ENCODE measurements at regions not wholly inside any gene's neighbourhood (a gene's known extent, or its start where the extent isn't known, plus 50 kb on each side); places are given as distances from the start of the nearest gene placed in this dataset.

DNA sequence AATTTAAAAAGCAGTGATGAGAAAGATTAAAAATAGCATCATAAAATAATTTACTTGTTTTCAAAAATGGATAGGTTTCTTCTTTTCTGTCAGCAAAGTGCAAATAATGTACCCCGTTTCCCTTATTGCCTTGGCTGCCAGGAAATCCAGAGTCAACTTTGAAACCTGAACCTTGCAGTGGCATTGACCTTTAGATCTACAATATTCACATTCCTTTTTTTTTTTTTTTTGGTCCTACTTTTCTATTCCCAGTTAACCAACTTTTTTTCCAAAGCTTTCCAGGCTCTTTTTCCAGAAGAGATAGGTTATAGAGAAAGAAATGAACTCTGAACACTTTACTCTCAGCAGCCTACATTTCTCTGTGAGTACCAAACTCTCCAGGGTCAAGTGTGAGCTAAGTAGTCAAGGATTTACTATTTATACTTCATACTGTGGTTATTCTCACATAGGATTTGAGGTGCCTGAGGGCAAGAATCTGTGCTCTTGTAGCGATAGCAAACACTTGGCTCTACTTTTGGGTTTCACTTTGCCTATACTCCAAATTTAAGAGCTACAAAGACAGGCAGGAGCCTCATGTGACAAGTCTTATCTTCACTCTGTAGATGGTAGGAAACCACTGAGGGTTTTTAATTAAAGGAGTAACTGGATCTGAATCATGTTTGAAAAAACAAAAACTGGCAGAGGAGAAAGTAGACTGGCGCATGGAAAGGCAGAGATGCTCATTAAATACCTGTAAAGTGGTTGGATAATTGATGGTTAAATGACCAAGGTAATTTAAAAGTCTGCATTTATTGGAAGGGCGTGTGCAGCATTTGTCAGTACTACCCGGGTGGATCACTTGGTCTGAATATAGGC lies 63.2 kb upstream of the TMEM17 start:
- no peak for DNase-seq (ENCODE audit: low spot score)
- intact Hi-C loops (cut with DNase I): no loop called here

DNA sequence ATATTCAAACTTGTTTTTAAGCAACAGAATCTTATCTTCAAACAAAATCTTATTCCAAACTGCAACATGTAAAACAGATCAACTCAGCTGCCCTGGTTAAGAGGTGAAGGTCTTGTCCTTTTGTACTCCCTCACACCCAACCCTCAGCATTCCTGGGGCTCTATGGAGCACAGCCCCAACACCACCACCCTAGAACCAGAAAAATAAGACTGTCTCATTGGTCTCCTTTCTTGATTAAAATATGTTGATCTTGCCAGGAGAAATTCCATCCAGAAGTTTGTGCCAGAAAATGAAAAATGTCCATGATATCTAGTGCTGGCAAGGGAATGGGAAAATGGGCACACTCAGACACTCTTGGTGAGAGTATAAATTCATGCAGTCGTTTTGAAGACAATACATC lies 62.1 kb upstream of the TMEM17 start:
- DNase-seq (ENCODE audit: low spot score): no peak
- intact Hi-C loops (cut with DNase I): no loop called here

DNA sequence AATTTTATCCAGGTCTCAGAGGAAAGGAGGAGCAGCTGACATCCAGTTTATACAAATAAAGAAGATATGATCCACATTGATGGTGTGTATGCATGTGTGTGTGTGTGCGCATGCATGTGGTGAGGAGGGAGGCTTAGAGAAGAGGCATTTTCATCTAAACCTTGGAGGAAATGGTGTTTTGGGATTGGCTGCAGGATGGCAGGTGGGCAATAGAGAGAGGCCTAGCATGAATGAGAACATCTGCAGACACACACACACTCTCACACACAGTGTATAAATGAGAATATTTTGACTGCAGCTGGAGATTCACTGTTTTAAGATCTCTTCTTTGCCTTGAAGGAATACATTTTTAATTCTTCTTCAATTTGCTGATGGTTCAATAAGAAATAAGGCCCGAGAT lies 61.7 kb upstream of the TMEM17 start:
- no peak for DNase-seq (ENCODE audit: low spot score)
- intact Hi-C loops (cut with DNase I): no loop called here

DNA sequence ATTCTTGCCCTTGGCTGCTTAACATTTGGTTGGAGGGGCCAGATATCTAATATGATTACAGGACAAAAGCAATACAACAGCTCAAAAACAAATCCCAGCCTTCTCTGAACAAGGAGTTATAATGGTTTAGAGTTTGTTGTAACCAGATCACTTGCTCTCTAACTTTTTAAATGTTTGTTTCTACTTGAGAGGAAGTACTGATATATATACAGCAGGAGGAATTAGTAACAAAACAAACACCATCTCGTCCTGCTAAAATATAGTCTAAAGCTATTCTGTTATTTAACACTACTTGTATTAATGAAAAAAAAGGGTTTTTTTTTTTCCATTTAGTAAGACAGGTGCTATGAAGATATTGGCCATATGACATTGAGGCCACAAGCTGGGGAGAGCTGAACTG lies 60.9 kb upstream of the TMEM17 start:
- intact Hi-C loops (cut with DNase I): no loop called here
- DNase-seq (ENCODE audit: low spot score): no peak

DNA sequence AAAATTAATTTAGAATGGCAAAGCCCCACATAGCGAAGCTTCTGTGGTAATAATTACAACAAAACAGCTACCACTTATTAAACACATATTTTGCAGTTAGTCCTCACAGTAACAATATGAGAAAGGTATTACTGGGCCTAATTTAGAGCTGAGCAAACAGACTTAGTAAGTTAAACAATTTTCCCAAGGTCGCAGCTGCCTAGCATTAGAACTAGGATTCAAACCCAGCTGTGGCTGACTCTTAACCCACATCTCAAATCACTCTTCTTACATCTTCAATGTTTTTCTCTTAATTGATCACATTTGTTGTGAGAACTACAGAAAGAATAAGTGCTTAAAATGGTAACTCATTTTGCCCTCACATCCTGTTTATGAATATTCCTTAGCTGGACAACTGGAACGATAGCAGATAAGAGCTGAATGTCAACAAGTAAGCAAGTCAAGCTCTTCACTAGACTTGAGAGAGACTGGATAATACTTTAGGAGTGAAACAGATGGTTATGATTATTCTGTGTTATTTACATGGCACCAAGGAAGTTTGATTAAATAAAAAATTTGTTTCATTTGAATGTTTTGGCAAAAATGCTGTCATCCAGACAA lies 59.4 kb upstream of the TMEM17 start:
- intact Hi-C loops (cut with DNase I): no loop called here
- no peak for DNase-seq (ENCODE audit: low spot score)

DNA sequence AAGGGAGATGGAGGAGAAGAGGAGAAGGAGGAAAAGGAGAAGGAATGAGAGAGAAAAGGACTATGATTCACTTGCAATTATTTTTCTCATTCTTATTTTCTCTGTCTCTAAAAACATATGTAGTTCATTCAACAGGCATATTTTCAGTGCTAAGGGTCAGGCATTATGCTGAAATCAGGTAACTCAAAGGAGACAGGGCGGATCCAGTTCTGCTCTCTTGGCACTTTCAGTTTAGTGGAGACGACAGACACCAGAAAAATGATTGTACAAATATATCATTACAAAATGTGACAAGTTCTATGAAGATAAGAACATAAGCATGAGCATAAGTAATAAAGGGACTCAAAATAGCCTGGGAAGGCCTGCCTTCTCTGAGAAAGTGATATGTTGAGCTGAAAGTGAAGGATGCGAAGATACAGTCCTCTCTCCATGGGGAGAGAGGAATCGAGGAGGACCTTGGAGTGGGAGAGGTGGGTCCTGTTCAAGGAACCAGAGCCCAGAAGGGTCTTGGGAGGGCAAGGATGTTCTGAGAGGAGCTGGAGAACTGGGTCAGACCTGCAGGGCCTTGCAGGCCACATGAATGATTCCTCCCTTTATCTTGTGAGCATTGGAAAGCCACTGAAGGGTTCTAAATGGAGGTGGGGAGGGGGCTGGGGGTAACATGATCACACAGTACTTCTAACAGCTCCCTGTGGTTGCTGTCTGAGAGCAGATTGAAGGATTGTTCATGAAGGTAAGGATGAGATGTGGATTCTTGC lies 58.6 kb upstream of the TMEM17 start:
- intact Hi-C loops (cut with DNase I): no loop called here
- DNase-seq (ENCODE audit: low spot score): no peak

DNA sequence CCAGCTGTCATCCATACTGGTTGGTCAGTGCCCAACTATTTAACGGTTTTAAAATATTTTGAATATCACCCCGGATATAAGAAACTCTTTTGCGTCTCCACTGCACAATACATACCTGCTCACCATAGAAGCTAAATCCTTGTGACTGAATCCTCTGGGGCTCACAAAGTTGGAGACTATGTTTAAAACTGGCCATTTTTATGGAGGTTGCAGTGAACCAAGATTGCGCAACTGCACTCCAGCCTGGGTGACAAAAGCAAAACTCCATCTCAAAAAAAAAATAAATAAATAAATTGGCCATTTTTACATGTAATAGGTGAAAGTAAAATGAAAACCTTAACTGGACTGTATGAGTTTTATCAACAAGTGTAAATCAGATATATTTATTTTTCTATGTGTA lies 55.6 kb upstream of the TMEM17 start:
- no peak for DNase-seq (ENCODE audit: low spot score)

DNA sequence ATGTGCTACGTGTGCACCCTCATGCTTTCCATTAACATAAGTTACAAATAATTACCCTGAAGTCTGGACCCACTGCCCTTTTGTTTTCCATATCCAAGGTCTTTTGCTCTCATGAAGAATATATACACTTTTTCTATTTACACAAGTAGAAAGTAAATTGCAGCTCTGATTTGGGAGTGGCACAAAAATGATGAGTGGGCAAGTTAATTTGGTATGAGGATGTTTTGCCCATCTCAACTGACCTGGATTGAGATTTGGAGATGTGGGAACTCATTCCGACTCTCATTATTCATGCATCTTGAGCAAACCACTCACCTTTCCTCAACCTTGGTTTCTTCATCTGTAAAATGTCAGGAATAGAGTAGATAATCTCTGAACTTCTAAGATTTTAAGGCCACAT lies 53.6 kb upstream of the TMEM17 start:
- no peak for DNase-seq (ENCODE audit: low spot score)
- intact Hi-C loops (cut with DNase I): no loop called here

More for the DNA sequence above, 55.6 kb upstream of the TMEM17 start:
- intact Hi-C loops (cut with DNase I): no loop called here

DNA sequence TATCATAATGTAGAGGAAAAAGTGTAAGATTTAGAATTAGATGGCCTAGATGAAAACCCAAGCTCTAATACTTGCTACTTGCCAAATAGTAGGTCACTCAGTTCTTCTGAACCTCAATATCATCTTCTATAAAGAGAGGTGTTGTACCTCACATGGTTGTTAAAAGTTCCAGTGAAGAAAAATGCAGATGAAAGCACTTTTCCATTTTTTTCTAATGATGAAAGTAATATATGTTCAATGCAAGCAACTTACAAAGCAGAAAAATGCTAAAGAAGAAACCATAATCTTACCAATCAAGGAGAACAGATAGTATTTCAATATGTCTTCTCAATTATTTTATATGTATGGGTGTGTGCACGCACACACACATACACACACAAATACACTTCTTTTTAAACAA lies 52.7 kb upstream of the TMEM17 start:
- intact Hi-C loops (cut with DNase I): no loop called here
- DNase-seq (ENCODE audit: low spot score): no peak

DNA sequence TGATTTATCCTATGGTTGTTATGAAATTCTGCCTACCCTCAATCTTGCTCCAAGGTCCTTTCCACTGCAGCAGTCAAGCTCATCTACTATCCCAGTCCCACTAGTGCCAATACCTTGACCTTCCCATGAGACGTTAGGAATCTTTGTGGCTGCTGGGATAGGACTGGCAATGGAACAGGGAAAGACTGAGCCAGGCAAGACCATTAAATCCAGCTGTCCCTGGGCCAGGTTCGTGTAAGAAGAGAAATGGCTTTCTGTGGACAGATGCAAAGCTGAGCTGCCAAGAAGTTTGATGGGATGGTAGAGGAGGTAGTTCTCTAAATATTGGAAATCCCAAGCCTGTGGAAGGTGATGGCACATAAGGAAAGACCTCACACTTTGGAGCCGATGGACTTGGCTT lies 50.1 kb upstream of the TMEM17 start:
- intact Hi-C loops (cut with DNase I): no loop called here
- no peak for DNase-seq (ENCODE audit: low spot score)
